IMR-90 (cell line): ENCODE measurements at regions not wholly inside any gene's neighbourhood (a gene's known extent, or its start where the extent isn't known, plus 50 kb on each side); places are given as distances from the start of the nearest gene placed in this dataset.

ENCODE experiments used
- ATAC-seq: fragments of 200-7000 bp; cut with Tn5 transposase; 2 replicates; pipeline ENCODE4 v1.9.1; 2020; ENCODE audit warnings: low read depth, mild to moderate bottlenecking, moderate library complexity
- BruUV-seq: library from RNA; stranded (reverse); fragments of 400-500 nt; replicated peaks from 2 replicates; lab custom pipeline; 2021; lab: Mats Ljungman, UMichigan
- CTCF ChIA-PET: fragments of 300-600 bp; formaldehyde crosslinking; extraction: SDS; loops from one replicate; lab custom pipeline; 2021; ENCODE audit warnings: antibody characterized with exemption; lab: Yijun Ruan, JAX
- POLR2A ChIA-PET: fragments of 300-600 bp; sonication (Branson Sonifier 250); formaldehyde crosslinking; loops from one replicate; lab custom pipeline; 2022; ENCODE audit warnings: antibody characterized with exemption; ENCODE audit not compliant: unreplicated experiment; lab: Charles Lee
- DNase-seq: peaks from one replicate; pipeline ENCODE4 v3.0.0; 2013
- H2AFZ ChIP-seq: replicated peaks from 2 replicates; pipeline ENCODE3; 2013; ENCODE audit warnings: low read length, mild to moderate bottlenecking; ENCODE audit not compliant: poor library complexity
- H2AK5ac ChIP-seq: 2 replicates; pipeline ENCODE4 v1.6.1; 2013; ENCODE audit warnings: low read depth, low read length, inconsistent platforms
- H2AK9ac ChIP-seq: replicated peaks from 2 replicates; pipeline ENCODE3; 2013; ENCODE audit warnings: mild to moderate bottlenecking, low read depth, low read length, moderate library complexity; ENCODE audit not compliant: poor library complexity
- H2BK120ac ChIP-seq: 2 replicates; pipeline ENCODE4 v1.6.1; 2013; ENCODE audit warnings: low read depth, low read length, inconsistent platforms
- H2BK15ac ChIP-seq: 3 replicates; pipeline ENCODE4 v1.6.1; 2013; ENCODE audit warnings: low read depth, low read length, inconsistent platforms
- H2BK20ac ChIP-seq: 2 replicates; pipeline ENCODE4 v1.6.1; 2013; ENCODE audit warnings: low read depth, mild to moderate bottlenecking, inconsistent platforms, low read length, moderate library complexity
- H2BK5ac ChIP-seq: 2 replicates; pipeline ENCODE4 v1.6.1; 2013; ENCODE audit warnings: mild to moderate bottlenecking, low read depth, low read length, inconsistent platforms; ENCODE audit not compliant: poor library complexity, severe bottlenecking
- H3K14ac ChIP-seq: replicated peaks from 2 replicates; pipeline ENCODE4 v1.6.1; 2013; ENCODE audit warnings: low read depth, low read length, inconsistent platforms
- H3K18ac ChIP-seq: 2 replicates; pipeline ENCODE4 v1.6.1; 2013; ENCODE audit warnings: low read depth, low read length, control low read depth
- H3K23ac ChIP-seq: 2 replicates; pipeline ENCODE4 v1.6.1; 2013; ENCODE audit warnings: low read depth, low read length, inconsistent platforms
- H3K27ac ChIP-seq: 2 replicates; pipeline ENCODE4 v1.5.1; 2013; ENCODE audit warnings: mild to moderate bottlenecking, control low read depth, low read length; ENCODE audit not compliant: insufficient read depth
- H3K27me3 ChIP-seq: 2 replicates; pipeline ENCODE4 v1.6.1; 2013; ENCODE audit warnings: low read length; ENCODE audit not compliant: control insufficient read depth, insufficient read depth
- H3K36me3 ChIP-seq: 2 replicates; pipeline ENCODE4 v1.6.1; 2013; ENCODE audit warnings: low read length, mixed read lengths; ENCODE audit not compliant: control insufficient read depth, insufficient read depth
- H3K4ac ChIP-seq: 2 replicates; pipeline ENCODE4 v1.6.1; 2013; ENCODE audit warnings: low read depth, low read length, inconsistent platforms
- H3K4me1 ChIP-seq: 2 replicates; pipeline ENCODE4 v1.6.1; 2013; ENCODE audit warnings: low read length, mixed read lengths; ENCODE audit not compliant: control insufficient read depth, insufficient read depth
- H3K4me2 ChIP-seq: 2 replicates; pipeline ENCODE4 v1.6.1; 2013; ENCODE audit warnings: low read depth, mild to moderate bottlenecking, control low read depth, low read length, moderate library complexity
- H3K4me3 ChIP-seq: 2 replicates; pipeline ENCODE4 v1.5.1; 2013; ENCODE audit warnings: low read depth, mild to moderate bottlenecking, control low read depth, low read length, moderate library complexity; ENCODE audit not compliant: insufficient read depth
- H3K56ac ChIP-seq: 2 replicates; pipeline ENCODE4 v1.6.1; 2013; ENCODE audit warnings: low read length, inconsistent platforms; ENCODE audit not compliant: insufficient read depth; ENCODE audit errors: extremely low read depth
- H3K79me1 ChIP-seq, 2 experiments: 2 replicates each; pipeline ENCODE4 v1.6.1; 2013; ENCODE audit warnings: low read length in 2 of 2, inconsistent platforms in 1 of 2, low read depth in 1 of 2
- H3K9ac ChIP-seq: 2 replicates; pipeline ENCODE4 v1.6.1; 2013; ENCODE audit warnings: low read depth, low read length, control low read depth
- H3K9me1 ChIP-seq: 2 replicates; pipeline ENCODE4 v1.6.1; 2013; ENCODE audit warnings: low read length, inconsistent platforms; ENCODE audit not compliant: insufficient read depth
- H3K9me3 ChIP-seq: 2 replicates; pipeline ENCODE4 v1.6.1; 2013; ENCODE audit warnings: low read length; ENCODE audit not compliant: control insufficient read depth, insufficient read depth
- H4K20me1 ChIP-seq: 2 replicates; pipeline ENCODE4 v1.6.1; 2013; ENCODE audit warnings: low read length, inconsistent platforms; ENCODE audit not compliant: insufficient read depth
- H4K5ac ChIP-seq: 2 replicates; pipeline ENCODE4 v1.6.1; 2013; ENCODE audit warnings: mild to moderate bottlenecking, low read depth, low read length, control low read depth
- H4K8ac ChIP-seq, 2 experiments: 2 replicates each; pipeline ENCODE4 v1.6.1; 2013; ENCODE audit warnings: low read depth in 2 of 2, low read length in 2 of 2, control low read depth in 1 of 2, inconsistent platforms in 1 of 2
- H4K91ac ChIP-seq: 2 replicates; pipeline ENCODE4 v1.6.1; 2013; ENCODE audit warnings: low read depth, low read length, inconsistent platforms; ENCODE audit not compliant: insufficient read depth
- MAFK ChIP-seq: IDR thresholded peaks from 2 replicates; pipeline ENCODE4 v1.6.1; 2012; ENCODE audit warnings: low read depth, low read length, improper control_type of control experiment
- RAD21 ChIP-seq: IDR thresholded peaks from 2 replicates; pipeline ENCODE4 v1.6.1; 2012; ENCODE audit warnings: low read length, improper control_type of control experiment
- WGBS, 2 experiments: methylation state at CpG; one replicate each; pipeline versions ENCODE4 v1.1.5 to v1.1.7; 2013; ENCODE audit warnings: missing lambda C conversion rate in 2 of 2; ENCODE audit not compliant: insufficient read length in 1 of 2; ENCODE audit errors: extremely low coverage in 2 of 2; 5-methylcytosine and 5-hydroxymethylcytosine counted together
- dilution Hi-C: fragments of 300-500 bp; cut with HindIII; formaldehyde crosslinking; loops from one replicate; pipeline ENCODE4 v1.14.3; 2018; ENCODE audit warnings: low sequenced_read_pairs; ENCODE audit not compliant: unreplicated experiment
- in situ Hi-C: fragments of 300-500 bp; cut with MboI; formaldehyde crosslinking; loops from 3 replicates; pipeline ENCODE4 v1.14.3; 2019; ENCODE audit warnings: low sequenced_read_pairs, inconsistent platforms, mixed read lengths
- intact Hi-C: fragments of 100-400 bp; cut with micrococcal nuclease; formaldehyde crosslinking; loops from 2 replicates; pipeline ENCODE4 v1.10.0; 2022

DNA sequence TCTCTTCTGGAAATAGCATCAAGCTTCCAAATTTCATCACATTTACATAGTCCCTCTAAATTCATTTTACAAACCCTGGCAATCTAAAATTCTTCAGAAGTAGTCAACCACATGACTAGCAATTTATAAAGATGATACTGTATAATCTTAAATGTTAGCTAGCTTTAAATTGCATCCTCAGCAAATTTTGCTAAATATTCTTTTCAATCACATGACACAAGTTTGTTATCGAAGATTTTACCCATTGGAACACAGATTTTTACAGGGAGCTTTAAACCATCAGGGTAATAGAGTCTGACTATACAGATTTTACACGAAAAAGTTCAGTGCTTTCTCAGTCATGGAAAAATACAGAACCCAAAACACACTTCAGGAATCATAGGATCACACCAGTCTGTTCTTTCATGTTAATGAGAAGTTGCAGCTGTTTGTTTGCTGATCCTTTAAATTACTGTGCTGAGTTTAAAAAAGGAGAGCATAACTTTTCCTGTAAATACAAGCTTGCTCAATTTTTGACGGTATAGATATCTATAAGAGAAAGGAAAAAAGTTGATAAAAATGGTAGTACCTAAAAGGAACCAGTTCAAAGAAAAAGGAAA, 445.8 kb upstream of the ADGRB3 start:
- Histone ChIP-seq H2AK9ac (no peak overlapping the region), H3K27ac (no peak overlapping the region), H3K36me3 (no peaks in the 10 kb centered on the region), H3K9me1 (no peaks in the 10 kb centered on the region), H2BK5ac (no peak overlapping the region), H4K20me1 (no peaks in the 10 kb centered on the region), H4K91ac (no peak overlapping the region), H3K9me3 (0 out of 2 replicates have a peak, but pooled peaks cover 2% of the 10 kb centered on the region), H3K4me1 (no peaks in the 10 kb centered on the region), H3K4me3 (no peak overlapping the region), H2BK20ac (no peak overlapping the region), H2AFZ (no peak overlapping the region), H2AK5ac (no peak overlapping the region), H4K5ac (no peak overlapping the region), H3K23ac (no peak overlapping the region), H3K14ac (no peak overlapping the region), H3K4me2 (no peak overlapping the region), H4K8ac (no peak overlapping the region), H3K9ac (no peak overlapping the region), H3K27me3 (no peaks in the 10 kb centered on the region), H2BK120ac (no peak overlapping the region), H3K56ac (no peak overlapping the region), H3K79me1 (no peaks in the 10 kb centered on the region), H3K4ac (no peak overlapping the region), H2BK15ac (no peak overlapping the region), H3K18ac (no peak overlapping the region)
- intact Hi-C loops, result no loop called here
- DNase-seq, result no peak
- dilution Hi-C loops, result no loop called here
- WGBS, 2 experiments, result no CpG with 5 or more reads among the region's 3 CpGs
- CTCF ChIA-PET, result no interaction called here
- ATAC-seq, result no peak
- no TSS peak for BruUV-seq
- in situ Hi-C loops, result loop anchor here (25.0 kb wide), 1 partner anchor 98 kb away; no protein-coding TSS in a partner anchor
- TF ChIP-seq RAD21 (no peak), MAFK (peak; percentile 91)
- POLR2A ChIA-PET, result no interaction called here
